ENCODE measurements at regions not wholly inside any gene's neighbourhood (a gene's known extent, or its start where the extent isn't known, plus 50 kb on each side); places are given as distances from the start of the nearest gene placed in this dataset.

- TF ChIP-seq CTCF (conservative IDR thresholded peaks at IDR 0.05 in 1 of 2, IDR thresholded peaks at IDR 0.05 in 1 of 2; ENCODE audit: low read depth in 1 of 2, low read length in 2 of 2) (no peak), EZH2 (IDR thresholded peaks at IDR 0.05; ENCODE audit: low read length, missing control alignments) (no peak)
These were observed 168.2 kb upstream of the LRP1B start for GRCh38 chr2:142299021-142299420.
